GM18511 (cell line): ENCODE measurements at regions not wholly inside any gene's neighbourhood (a gene's known extent, or its start where the extent isn't known, plus 50 kb on each side); places are given as distances from the start of the nearest gene placed in this dataset.
"Not testable (repeated sequence)": the region's sequence is repeated elsewhere in the genome, so short reads cannot be mapped to it uniquely, and the experiment has no call there.

Source experiments
- ATAC-seq: cut with Tn5 transposase; IDR thresholded peaks from one replicate; pipeline ENCODE4 v1.9.1; 2021; ENCODE audit warnings: mild to moderate bottlenecking, moderate library complexity; ENCODE audit not compliant: unreplicated experiment

DNA sequence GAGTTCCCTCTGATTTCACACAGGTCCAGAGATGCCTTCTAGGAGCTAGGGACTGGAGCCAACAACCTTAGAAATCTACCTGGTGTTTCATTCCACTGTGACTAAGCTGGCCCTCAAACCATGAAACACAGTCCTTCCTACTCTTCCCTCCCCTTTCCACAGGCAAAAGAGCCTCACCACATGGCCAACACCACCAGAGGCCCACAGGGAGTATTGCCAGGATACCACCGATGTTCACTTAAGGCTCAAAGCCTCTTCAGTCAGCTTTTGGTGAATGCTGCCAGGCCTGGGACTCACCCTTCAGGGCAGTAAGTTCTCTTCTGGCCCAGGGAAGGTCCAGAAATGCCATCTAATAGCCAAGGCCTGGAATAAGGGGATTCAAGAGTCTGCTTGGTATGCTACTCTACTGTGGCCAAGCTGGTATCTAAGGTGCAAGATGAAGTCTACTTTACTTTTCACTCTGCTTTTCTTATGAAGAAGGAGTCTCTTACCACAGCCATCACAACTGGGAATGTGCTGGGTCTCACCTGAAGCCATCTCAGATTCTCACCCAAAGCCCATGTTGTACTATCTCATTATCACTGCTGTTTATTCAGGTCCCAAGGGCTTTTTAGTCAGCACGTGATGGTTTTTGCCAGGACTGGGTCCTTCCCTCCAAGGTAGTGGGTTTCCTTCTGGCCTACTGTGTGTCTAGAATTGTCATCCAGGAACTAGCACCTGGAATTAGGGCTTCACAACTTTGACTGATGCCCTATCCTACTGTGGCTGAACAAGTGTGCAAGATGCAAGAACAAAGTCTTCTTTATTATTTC lies 1018.4 kb downstream of the TAF11L14 start:
- no peak for ATAC-seq

DNA sequence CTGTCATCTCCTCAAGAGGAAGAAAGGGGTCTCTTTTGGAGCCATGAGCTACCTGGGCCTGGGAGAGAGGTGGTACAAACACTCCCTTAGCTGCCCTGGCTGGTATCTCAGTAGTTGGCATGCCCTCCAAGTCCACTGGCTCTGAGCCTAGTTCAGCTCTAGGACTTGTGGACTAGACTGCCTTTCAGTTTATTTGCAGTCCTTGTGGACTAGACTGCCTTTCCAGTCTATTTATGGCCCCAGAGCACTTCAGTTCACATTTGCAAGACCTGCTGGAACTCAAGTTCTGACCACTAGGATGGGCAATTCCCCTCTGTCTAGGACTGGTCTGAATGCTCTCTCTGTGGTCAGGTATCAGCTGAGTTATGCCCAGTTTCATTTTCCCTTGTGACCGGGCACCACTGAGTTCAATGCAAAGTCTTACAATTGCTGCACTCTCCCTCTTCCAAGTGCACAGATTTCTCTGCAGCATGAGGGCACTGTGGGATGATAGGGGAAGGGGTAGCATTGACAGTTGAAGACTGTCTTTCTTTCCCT lies 1019.0 kb downstream of the TAF11L14 start:
- ATAC-seq, result peak; percentile 88

DNA sequence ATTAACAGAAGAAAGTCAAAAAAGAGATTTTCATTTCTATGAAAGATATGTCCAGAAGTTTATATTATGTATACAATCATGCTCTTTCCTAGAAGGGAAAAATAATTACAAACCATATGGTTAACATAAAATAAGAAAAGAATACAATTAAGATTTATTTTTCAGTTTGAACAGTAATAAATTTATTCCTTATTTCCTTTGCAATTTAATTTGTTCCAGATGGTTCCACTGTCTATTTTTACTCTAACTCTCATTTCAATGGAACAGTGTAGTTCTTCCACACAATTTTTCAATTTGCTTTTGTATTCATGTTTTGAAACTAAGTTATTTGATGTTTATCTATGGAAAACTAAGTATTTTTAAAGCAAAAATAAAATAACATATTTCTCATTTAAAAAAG lies 1026.3 kb downstream of the TAF11L14 start:
- ATAC-seq, result no peak

DNA sequence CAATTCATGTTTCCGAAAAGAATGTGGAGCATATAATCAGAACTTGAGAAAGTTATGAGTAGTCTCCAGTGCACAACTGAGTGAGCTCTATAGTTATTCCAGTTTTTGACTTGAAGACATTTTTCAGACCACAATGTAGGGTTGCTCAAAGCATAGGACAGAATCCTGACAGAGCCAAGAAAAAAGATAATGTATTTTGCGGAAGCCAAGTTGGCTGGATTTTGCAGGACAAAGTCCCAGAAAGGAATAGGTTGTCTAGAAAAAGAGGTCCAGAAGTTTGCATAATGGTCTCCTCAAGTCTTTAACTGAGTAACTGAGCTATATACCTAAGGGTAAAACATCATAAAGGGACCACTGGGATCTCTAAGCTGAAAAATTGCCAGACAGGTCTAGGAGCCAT lies 1028.0 kb downstream of the TAF11L14 start:
- ATAC-seq, result no peak

DNA sequence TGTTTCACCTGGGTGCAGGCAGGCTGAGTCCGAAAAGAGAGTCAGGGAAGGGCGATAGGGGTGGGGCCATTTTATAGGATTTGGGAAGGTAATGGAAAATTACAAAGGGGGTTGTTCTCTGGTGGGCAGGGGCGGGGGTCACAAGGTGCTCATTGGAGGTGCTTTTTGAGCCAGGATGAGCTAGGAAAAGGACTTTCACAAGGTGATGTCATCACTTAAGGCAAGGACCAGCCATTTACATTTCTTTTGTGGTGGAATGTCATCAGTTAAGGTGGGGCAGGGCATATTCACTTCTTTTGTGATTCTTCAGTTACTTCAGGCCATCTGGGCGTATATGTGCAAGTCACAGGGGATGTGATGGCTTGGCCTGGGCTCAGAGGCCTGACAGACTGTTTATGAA lies 1040.0 kb downstream of the TAF11L14 start:
- not testable (repeated sequence) for ATAC-seq

DNA sequence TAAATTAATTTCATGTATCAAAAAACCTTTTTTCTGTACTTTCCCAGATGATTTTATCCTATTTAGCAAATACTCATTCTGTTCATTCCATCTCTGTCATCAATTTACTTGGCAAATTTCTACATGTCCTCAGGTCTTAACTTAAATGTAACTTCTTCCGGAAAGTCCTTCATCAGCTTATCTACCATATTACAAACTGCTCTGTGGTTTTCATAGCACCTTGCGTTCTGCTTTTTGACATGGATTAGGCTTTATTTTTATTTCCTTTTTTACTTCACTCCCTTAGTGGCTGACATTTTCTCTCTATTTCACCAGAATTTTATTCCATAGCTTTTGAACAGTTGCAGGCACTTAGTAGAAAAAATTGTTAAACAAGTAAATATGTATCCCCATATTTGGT lies 1040.8 kb downstream of the TAF11L14 start:
- no peak for ATAC-seq

DNA sequence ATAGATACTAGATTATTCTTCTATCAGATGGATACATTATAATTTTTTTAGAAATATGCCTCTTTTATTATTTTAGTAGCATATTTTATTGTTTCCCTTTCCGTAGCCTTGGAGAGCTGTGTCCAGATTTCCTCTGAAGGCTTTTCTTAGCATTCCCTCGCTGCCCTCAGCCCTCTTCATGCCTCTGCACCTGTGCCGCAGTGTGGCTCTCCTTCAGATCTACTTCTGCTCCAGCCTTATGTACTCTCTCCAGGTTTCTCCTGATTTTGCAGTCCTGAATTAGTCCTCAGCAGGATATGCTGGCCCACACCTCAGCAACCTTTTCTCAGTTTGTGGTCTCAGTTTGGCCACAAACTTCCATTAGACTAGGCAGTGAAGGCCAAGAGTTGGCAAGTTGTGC lies 1052.0 kb downstream of the TAF11L14 start:
- no peak for ATAC-seq

DNA sequence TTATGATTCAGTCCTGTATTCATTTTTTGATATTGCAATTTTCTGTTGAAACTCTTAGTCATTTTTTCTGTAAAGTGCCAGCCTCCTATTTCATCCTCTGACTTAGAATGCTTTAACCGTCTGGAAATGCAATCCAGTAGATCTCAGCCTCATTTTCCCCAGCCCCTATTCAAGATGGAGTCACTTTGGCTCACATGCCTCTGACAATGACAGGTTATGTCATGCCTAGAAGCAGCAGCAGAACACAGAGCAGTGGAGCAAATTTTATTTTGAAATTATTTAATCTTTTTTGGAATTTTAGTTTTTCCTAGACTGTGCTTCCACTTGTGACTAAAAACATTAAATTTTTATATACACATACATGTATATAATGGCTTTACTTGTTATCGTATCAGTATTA lies 1053.2 kb downstream of the TAF11L14 start:
- no peak for ATAC-seq

DNA sequence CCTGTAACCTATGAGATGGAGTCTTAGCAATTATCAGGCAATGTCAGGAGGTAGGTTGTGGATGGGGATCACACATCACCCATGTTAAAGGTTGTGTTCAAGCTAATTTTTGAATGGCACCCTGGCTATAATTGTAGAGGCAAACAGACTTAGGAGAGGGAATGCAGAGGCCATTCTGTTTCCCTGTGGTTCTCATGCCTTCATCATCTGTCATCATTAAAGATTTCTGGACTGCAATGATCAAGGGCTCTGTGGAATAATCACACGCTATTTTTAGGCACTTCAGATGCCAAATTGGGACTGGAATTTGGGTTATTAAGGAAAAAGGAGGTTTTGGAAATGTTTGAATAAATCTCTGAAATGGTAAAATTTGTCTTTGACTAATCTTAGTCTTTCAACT lies 1065.4 kb downstream of the TAF11L14 start:
- no peak for ATAC-seq

DNA sequence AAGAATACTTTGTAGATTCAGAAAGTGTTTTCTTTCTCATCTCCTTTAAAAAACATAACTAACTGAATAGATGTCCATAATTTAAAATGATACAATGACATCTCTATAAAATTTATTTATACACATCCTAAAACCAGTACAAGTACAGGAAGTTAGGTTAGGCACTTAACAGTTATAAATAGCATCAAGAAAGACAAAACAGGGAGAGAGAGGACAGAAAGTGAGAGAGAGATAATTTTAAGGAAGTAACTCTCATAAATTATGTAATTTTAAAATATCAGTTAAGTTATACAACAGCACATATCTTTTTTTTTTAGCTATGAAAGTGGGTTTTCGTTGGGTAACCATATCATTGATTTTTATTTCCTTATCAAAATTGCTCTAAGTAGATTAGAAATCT lies 1068.6 kb downstream of the TAF11L14 start:
- ATAC-seq, result no peak

DNA sequence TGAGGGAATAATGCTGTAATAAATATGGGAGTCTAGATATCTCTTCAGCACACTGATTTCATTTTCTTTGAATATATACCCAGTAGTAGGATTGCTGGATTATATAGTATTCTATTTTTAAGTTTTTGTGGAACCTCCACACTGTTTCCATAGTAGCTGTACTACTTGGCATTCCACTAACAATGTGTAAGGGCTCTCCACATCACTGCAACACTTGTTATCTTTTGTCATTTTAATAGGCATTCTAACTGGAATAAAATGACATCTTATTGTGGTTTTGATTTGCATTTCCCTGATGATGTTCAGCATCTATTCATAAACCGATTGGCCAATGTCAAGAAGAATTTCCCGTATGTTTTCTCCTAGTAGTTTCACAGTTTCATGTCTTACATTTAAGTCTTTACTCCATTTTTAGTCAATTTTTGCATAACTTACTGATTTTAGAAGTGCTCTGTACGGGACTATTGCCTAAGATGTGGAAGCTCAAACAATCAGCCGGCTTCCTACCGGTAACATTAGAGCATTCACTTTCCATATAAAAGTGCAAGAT lies 1078.8 kb downstream of the TAF11L14 start:
- no peak for ATAC-seq

DNA sequence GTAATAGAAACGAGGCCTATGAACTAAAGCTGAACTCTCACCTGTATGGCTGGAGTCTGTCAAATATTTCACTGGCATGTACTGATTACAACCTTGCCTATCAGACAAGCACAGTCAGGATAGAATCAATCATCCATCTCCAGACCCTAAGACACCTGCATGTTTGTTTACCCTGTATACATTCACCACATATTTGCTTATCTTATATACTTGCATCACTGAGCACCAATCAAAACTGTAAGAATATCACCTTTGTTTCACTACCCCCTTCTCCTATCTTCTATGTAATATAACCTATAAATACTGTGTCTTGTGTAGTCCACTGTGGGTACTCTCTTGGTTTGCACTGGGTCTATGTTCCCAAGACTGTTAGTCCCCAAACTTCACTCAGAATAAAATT lies 1085.7 kb downstream of the TAF11L14 start:
- ATAC-seq, result peak; percentile 55

DNA sequence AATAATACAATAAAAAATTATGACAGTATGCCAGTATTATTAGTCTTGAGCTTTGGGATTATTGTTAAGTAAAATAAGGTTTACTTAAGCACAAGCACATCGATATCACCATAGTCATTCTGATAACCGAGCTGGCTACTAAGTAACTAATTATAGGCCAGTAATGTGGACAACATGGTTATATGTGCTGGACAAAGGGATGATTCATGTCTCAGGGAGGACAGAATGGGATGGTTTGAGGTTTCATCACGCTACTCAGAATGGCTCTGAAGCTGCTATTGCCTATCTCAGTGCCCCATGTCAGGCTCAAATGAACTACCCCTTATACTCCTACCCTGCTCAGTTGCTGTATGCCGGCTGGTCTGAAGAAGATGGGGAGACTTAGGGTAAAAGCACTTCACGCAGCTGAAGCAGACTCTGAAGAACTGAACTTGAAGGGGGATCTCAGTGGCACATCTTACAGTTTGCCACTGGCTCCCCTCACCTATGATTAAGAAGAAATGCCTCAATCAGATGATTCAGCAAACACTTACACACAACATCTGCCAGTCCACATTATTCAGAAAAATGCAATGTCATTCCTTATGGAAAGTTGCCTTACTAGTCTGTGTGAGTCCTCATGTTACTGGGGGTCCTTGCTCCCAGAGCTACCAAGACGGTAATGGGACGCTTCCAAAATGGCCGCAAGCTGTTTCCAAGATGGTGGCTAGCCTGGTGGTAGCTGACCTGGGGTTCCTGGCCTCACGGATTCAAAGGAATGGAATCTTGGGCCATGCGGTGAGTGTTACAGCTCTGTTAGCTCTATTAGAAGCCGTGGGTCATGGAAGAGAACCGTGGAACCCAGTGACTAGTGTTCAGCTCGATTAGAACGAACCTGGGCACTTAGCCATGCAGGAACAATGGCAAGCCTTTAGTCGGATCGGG lies 1098.6 kb downstream of the TAF11L14 start:
- ATAC-seq, result no peak

DNA sequence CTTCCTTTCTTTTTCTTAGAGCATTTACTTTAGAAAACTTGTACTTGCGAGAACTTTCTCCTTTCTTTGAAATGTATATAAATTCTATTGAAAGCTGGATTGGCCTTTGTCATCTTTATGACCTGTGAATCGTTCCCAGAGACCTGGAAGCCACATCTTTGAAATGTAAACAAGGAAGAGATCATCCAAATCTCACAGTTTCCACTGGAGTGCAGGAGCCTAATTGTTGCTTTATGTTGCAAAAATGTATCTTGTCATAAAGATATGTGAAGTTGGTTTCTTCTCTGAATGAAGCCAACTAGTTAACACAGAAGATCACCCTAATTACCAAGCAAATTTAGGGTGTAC lies 1101.8 kb downstream of the TAF11L14 start:
- no peak for ATAC-seq

DNA sequence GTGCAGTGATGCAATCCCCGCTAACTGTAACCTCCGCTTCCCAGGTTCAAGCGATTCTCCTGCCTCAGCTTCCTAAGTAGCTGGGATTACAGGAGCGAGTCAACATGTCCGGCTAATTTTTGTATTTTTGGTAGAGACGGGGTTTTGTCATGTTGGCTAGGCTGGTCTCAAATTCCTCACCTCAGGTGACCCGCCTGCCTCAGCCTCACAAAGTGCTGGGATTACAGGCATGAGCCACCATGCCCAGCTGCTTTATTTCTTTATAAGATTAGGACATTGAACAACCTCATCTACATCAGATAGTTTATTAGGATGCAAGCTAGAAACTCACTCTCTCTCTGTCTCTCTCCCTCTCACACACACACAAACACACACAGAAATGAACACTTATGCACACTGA lies 1102.5 kb downstream of the TAF11L14 start:
- not testable (repeated sequence) for ATAC-seq

DNA sequence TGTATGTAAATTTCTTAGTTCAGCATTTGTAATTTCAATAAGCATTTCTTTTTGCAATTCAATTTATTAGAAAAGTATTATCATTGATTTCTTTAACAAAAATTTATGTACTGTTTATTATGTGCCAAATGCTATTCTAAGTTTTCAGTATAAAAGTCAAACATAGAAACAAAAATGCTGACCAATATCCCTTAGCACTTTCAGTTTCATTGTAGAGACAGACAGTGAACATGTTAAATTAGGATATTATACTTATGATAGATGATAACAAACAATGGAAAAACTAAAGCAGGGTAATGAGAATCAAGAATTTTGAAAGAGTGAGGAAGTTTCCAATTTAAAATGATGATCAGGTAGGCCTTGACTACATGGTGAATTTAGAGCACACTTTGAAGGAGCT lies 1106.0 kb downstream of the TAF11L14 start:
- ATAC-seq, result peak; percentile 42

DNA sequence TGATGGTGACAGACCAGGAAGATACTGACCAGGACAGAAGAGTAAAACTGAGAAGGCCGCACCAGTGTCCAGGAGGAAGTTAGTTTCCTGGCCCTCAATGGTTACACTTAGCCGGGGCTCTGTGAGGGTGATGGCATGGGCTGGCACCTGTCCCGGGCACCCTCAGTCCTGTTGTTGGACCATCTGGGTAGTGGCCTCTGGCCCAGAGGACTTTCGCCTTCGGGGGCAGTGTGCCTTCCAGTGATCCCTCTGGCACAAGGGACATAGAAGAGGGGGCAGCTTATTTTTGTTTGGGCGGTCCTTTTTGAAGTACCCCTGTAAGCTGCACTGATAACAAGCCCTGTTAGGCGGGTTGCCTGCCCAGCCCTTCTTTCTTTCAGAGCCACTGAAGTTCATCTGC lies 1108.6 kb downstream of the TAF11L14 start:
- no peak for ATAC-seq

DNA sequence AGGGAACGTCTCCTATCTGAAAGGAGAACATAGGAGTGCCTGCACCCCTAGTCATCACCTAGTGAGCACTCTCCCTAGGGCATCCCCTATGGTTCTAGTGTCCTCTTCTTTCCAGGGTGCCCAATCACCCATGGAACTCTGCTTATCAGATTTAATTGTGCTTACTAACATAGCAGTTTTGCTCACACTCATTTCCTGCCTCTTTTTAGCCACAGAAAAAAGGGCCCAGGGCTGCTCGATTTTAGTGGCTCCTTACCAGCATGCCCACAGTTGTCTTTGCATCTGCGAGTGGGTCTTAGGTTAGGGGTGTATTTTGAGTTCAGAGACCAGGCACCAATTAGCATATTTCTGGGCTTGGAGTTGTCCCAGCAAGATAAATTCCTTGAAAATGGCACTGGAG lies 1110.2 kb downstream of the TAF11L14 start:
- no peak for ATAC-seq

DNA sequence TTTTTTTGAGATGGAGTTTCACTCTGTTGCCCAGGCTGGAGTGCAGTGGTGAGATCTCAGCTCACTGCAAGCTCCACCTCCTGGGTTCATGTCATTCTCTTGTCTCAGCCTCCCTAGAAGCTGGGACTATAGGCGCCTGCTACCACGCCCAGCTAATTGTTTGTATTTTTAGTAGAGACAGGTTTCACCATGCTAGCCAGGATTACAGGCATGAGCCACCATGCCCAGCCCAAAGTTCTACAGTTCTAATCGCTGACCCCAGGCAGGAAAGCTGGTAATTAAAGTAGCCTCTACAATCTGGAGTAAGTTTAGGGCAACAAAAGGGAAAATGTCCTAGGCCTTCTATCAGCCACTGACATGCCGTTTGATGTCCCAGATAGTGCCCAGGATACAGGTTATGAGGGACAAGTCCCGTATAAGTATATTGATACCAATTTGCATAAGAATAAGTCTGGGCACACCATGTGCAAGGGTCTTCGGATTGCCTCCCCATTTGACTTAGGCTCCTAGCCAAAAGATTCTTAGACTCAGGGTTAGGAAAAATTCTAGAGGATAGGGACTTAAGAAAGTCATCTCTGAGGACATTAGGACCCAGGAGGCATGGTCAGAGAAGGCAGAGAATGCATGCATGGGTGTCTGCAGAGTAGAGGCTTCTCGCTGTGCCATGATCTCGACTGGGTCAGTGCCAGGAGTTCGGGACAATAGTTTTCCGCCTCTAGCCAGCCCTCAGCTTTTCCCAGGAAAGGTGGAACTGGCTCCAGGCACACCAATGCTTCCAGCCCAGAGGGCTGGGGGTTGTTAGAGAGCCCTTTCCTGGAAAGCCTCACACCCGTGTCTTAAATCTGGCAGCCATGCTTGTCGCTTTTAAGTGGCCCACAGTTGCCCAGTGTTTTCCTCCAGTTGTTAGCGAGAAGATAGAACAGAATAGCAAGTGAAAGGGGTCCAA lies 1111.1 kb downstream of the TAF11L14 start:
- ATAC-seq, result peak; percentile 48

DNA sequence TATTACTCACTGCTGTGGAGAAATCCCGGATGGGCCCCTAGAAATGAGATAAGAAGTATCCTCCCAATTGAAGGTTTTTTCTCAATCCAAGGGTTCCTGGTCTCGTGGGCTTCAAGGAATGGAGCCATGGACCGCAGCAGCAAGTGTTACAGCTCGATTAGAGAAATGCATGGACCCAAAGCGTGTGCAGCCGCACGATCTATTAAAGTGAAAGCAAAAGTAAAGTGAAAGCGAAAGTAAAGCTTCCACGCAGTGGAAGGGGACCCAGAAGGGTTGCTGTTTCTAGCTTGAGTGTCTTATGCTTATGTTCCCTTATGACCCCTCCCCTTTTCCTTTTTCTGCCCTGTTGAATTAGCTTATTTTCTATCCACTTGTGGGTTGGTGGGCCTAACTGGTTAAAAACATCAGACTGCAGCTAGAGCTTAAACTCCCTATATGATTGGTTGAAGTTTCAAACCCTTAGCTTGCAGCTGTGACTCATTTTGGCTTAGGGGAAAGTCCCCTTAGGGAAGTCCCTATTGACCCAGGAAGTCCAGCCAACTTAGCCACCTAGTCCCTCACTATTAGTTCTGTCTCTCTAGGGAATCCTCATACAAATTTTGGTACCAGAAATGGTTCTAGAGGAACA lies 1111.8 kb downstream of the TAF11L14 start:
- peak; percentile 69 for ATAC-seq
